IPS DF 4.7 (cell line): ENCODE measurements at regions not wholly inside any gene's neighbourhood (a gene's known extent, or its start where the extent isn't known, plus 50 kb on each side); places are given as distances from the start of the nearest gene placed in this dataset.

ENCODE experiments used
- DNase-seq: peaks from one replicate; pipeline ENCODE4 v3.0.0-alpha.2; 2013; ENCODE audit warnings: low spot score; ENCODE audit errors: extremely low read depth

- no peak for DNase-seq
Observed at GRCh38 chr15:47432826-47433225, 284.5 kb upstream of the SEMA6D start.

- no peak for DNase-seq
Observed at GRCh38 chr15:47434596-47434995, 282.7 kb upstream of the SEMA6D start.

- no peak for DNase-seq
Observed at GRCh38 chr15:47437491-47437890, 279.8 kb upstream of the SEMA6D start.

- DNase-seq = no peak
Observed at GRCh38 chr15:47439146-47440111, 277.9 kb upstream of the SEMA6D start.

GRCh38 chr15:47442371-47442770 lies 274.9 kb upstream of the SEMA6D start:
- DNase-seq = no peak

- DNase-seq = no peak
Observed at GRCh38 chr15:47443839-47444238, 273.5 kb upstream of the SEMA6D start.

GRCh38 chr15:47445723-47446392 lies 271.4 kb upstream of the SEMA6D start:
- no peak for DNase-seq

GRCh38 chr15:47460795-47461573 lies 256.3 kb upstream of the SEMA6D start:
- no peak for DNase-seq

GRCh38 chr15:47461652-47462141 lies 255.6 kb upstream of the SEMA6D start:
- DNase-seq = no peak

- no peak for DNase-seq
Observed at GRCh38 chr15:47466357-47466756, 250.9 kb upstream of the SEMA6D start.

GRCh38 chr15:47470983-47471382 lies 246.3 kb upstream of the SEMA6D start:
- no peak for DNase-seq

GRCh38 chr15:47473106-47473725 lies 244.1 kb upstream of the SEMA6D start:
- no peak for DNase-seq

- no peak for DNase-seq
Observed at GRCh38 chr15:47473832-47474231, 243.5 kb upstream of the SEMA6D start.

GRCh38 chr15:47475336-47475735 lies 242.0 kb upstream of the SEMA6D start:
- no peak for DNase-seq

- DNase-seq = no peak
Observed at GRCh38 chr15:47477341-47477740, 240.0 kb upstream of the SEMA6D start.

- DNase-seq = no peak
Observed at GRCh38 chr15:47484059-47484458, 233.2 kb upstream of the SEMA6D start.

GRCh38 chr15:47484997-47485396 lies 232.3 kb upstream of the SEMA6D start:
- no peak for DNase-seq

- DNase-seq = no peak
Observed at GRCh38 chr15:47485419-47485818, 231.9 kb upstream of the SEMA6D start.

GRCh38 chr15:47486040-47486439 lies 231.3 kb upstream of the SEMA6D start:
- DNase-seq = no peak

- no peak for DNase-seq
Observed at GRCh38 chr15:47492195-47492594, 225.1 kb upstream of the SEMA6D start.
